Panc1 (cell line): ENCODE measurements at regions not wholly inside any gene's neighbourhood (a gene's known extent, or its start where the extent isn't known, plus 50 kb on each side); places are given as distances from the start of the nearest gene placed in this dataset.

Source experiments
- ATAC-seq: fragments of 200-7000 bp; cut with Tn5 transposase; 2 replicates; pipeline ENCODE4 v1.9.1; 2020; ENCODE audit warnings: mild to moderate bottlenecking, moderate library complexity
- BruUV-seq: library from RNA; stranded (reverse); fragments of 400-500 nt; replicated peaks from 2 replicates; lab custom pipeline; 2021; lab: Mats Ljungman, UMichigan
- CTCF ChIA-PET: fragments of 300-600 bp; sonication (Branson Sonifier 250); formaldehyde crosslinking; loops from one replicate; lab custom pipeline; 2022; ENCODE audit warnings: antibody characterized with exemption; lab: Charles Lee
- POLR2A ChIA-PET: fragments of 300-600 bp; sonication (Branson Sonifier 250); formaldehyde crosslinking; loops from one replicate; lab custom pipeline; 2022; ENCODE audit warnings: antibody characterized with exemption; lab: Charles Lee
- DNase-seq: peaks from one replicate; pipeline ENCODE4 v3.0.0-alpha.2; 2010; ENCODE audit warnings: low read depth, low spot score
- H3K27ac ChIP-seq: 2 replicates; pipeline ENCODE4 v1.5.1; 2011; ENCODE audit warnings: mild to moderate bottlenecking, low read length, inconsistent platforms
- H3K27me3 ChIP-seq: fragments of 200-500 bp; sonication (Bioruptor generic); 2 replicates; pipeline ENCODE4 v1.6.0; 2014; ENCODE audit warnings: low read length, inconsistent platforms; ENCODE audit not compliant: control insufficient read depth, insufficient read depth
- H3K36me3 ChIP-seq: fragments of 200-500 bp; sonication (Bioruptor generic); 2 replicates; pipeline ENCODE4 v1.5.1; 2014; ENCODE audit warnings: inconsistent platforms, mild to moderate bottlenecking, low read length, moderate library complexity; ENCODE audit not compliant: control insufficient read depth, insufficient read depth
- H3K4me1 ChIP-seq: 2 replicates; pipeline ENCODE4 v1.5.1; 2011; ENCODE audit warnings: inconsistent platforms, mild to moderate bottlenecking, low read length, moderate library complexity; ENCODE audit not compliant: control insufficient read depth, insufficient read depth
- H3K4me3 ChIP-seq, 2 experiments: 2 replicates each; pipeline ENCODE4 v1.5.1; 2011 to 2012; ENCODE audit warnings: low read depth in 2 of 2, low read length in 2 of 2, mild to moderate bottlenecking in 2 of 2, inconsistent platforms in 1 of 2, moderate library complexity in 1 of 2
- H3K9me3 ChIP-seq: fragments of 200-500 bp; sonication (Bioruptor generic); 2 replicates; pipeline ENCODE4 v1.5.1; 2014; ENCODE audit warnings: low read depth, mild to moderate bottlenecking, inconsistent platforms, low read length, moderate library complexity; ENCODE audit not compliant: control insufficient read depth, insufficient read depth
- POLR2AphosphoS5 ChIP-seq: IDR thresholded peaks from 2 replicates; pipeline ENCODE4 v1.6.1; 2012; ENCODE audit warnings: mild to moderate bottlenecking, low read depth, low read length, moderate library complexity
- SIN3A ChIP-seq: IDR thresholded peaks from 2 replicates; pipeline ENCODE4 v1.6.1; 2012; ENCODE audit warnings: low read depth, mild to moderate bottlenecking, low read length, moderate library complexity, borderline replicate concordance; ENCODE audit not compliant: insufficient read depth
- TCF7L2 ChIP-seq: IDR thresholded peaks from 2 replicates; pipeline ENCODE4 v1.6.1; 2011; ENCODE audit warnings: mild to moderate bottlenecking, low read depth, low read length, inconsistent platforms
- in situ Hi-C: cut with HindIII; loops from 2 replicates; pipeline ENCODE4 v1.10.0; 2016; ENCODE audit warnings: low sequenced_read_pairs, low pct_unique_long_range_greater_than_20kb
- intact Hi-C: fragments of 100-400 bp; cut with micrococcal nuclease; formaldehyde crosslinking; loops from one replicate; pipeline ENCODE4 v1.10.0; 2022; ENCODE audit not compliant: unreplicated experiment
- TF ChIP-seq, protein P1 (sequence below), 2 experiments: IDR thresholded peaks; 2 replicates each; pipeline ENCODE4 v1.6.1; 2011 to 2012; ENCODE audit warnings: low read depth in 2 of 2, control low read depth in 1 of 2, low read length in 1 of 2, mild to moderate bottlenecking in 1 of 2, moderate library complexity in 1 of 2; ENCODE audit not compliant: insufficient read depth in 1 of 2
- TF ChIP-seq, protein P2 (sequence below): fragments of 450-650 bp; IDR thresholded peaks from 2 replicates; pipeline ENCODE4 v1.5.1; 2017; ENCODE audit warnings: mild to moderate bottlenecking

DNA sequence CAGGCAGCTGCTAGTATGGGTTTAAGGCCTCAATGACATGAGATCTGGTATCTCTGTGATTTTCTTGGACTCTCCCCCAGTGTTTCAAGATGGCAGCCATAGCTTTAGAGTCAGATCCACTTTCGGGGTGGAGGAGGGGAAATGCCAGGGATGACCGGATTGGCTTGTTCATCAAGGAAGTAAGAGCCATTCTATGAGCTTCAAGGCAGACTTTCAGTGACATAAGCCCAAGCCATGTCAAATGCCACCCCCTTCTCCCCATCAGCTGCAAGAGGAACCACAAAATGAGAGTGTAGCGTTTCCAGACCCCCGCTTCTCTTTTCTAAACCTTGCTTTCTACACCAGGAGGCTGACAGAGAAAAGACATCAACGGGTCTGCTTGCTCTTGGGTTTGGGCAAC, 271.8 kb downstream of the PSAT1 start:
- Histone ChIP-seq H3K9me3 (no peaks in the 10 kb centered on the region), H3K36me3 (no peaks in the 10 kb centered on the region), H3K4me3 (no peak overlapping the region), H3K27me3 (no peaks in the 10 kb centered on the region), H3K27ac (no peak overlapping the region), H3K4me1 (no peaks in the 10 kb centered on the region)
- ATAC-seq (no peak), DNase-seq (no peak)
- TF ChIP-seq POLR2AphosphoS5 (no peak), TCF7L2 (no peak), SIN3A (no peak)
- TF ChIP-seq, protein P1, sequence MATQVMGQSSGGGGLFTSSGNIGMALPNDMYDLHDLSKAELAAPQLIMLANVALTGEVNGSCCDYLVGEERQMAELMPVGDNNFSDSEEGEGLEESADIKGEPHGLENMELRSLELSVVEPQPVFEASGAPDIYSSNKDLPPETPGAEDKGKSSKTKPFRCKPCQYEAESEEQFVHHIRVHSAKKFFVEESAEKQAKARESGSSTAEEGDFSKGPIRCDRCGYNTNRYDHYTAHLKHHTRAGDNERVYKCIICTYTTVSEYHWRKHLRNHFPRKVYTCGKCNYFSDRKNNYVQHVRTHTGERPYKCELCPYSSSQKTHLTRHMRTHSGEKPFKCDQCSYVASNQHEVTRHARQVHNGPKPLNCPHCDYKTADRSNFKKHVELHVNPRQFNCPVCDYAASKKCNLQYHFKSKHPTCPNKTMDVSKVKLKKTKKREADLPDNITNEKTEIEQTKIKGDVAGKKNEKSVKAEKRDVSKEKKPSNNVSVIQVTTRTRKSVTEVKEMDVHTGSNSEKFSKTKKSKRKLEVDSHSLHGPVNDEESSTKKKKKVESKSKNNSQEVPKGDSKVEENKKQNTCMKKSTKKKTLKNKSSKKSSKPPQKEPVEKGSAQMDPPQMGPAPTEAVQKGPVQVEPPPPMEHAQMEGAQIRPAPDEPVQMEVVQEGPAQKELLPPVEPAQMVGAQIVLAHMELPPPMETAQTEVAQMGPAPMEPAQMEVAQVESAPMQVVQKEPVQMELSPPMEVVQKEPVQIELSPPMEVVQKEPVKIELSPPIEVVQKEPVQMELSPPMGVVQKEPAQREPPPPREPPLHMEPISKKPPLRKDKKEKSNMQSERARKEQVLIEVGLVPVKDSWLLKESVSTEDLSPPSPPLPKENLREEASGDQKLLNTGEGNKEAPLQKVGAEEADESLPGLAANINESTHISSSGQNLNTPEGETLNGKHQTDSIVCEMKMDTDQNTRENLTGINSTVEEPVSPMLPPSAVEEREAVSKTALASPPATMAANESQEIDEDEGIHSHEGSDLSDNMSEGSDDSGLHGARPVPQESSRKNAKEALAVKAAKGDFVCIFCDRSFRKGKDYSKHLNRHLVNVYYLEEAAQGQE (IDR thresholded peaks at IDR 0.05; ENCODE audit: insufficient read depth in 1 of 2, low read depth in 2 of 2, low read length in 1 of 2): no peak
- TF ChIP-seq, protein P2, sequence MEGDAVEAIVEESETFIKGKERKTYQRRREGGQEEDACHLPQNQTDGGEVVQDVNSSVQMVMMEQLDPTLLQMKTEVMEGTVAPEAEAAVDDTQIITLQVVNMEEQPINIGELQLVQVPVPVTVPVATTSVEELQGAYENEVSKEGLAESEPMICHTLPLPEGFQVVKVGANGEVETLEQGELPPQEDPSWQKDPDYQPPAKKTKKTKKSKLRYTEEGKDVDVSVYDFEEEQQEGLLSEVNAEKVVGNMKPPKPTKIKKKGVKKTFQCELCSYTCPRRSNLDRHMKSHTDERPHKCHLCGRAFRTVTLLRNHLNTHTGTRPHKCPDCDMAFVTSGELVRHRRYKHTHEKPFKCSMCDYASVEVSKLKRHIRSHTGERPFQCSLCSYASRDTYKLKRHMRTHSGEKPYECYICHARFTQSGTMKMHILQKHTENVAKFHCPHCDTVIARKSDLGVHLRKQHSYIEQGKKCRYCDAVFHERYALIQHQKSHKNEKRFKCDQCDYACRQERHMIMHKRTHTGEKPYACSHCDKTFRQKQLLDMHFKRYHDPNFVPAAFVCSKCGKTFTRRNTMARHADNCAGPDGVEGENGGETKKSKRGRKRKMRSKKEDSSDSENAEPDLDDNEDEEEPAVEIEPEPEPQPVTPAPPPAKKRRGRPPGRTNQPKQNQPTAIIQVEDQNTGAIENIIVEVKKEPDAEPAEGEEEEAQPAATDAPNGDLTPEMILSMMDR: no peak
- in situ Hi-C loops (no loop called here), intact Hi-C loops (no loop called here)
- ChIA-PET CTCF (no interaction called here), POLR2A (no interaction called here)
- no TSS peak for BruUV-seq

DNA sequence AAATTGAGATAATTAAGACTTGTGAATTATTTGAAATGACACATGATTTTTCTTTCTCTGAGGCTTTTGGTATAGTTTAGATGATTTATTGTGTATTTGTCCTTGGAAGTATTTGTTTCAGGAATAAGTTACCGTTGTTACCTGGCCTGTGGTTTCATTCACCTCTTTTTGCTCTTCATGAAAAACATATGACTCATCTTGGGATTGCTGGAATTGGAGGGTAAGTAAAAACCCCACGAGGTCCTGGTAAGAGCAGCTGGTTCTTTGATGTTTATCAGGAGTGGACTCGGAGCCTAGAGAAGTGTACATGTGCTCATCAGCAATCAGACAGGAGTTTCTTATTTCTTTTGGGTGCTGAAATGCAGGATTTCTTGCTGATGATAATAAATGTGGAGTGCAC, 275.3 kb downstream of the PSAT1 start:
- no peak for ATAC-seq
- ChIA-PET POLR2A (no interaction called here), CTCF (no interaction called here)
- Histone ChIP-seq H3K36me3 (no peaks in the 10 kb centered on the region), H3K4me1 (no peaks in the 10 kb centered on the region), H3K27ac (no peak overlapping the region), H3K27me3 (no peaks in the 10 kb centered on the region), H3K9me3 (no peaks in the 10 kb centered on the region), H3K4me3 (no peak overlapping the region)
- intact Hi-C loops: no loop called here
- TF ChIP-seq TCF7L2: no peak
- TF ChIP-seq, protein P1 (IDR thresholded peaks at IDR 0.05; ENCODE audit: insufficient read depth in 1 of 2, low read depth in 2 of 2, low read length in 1 of 2): no peak
- TF ChIP-seq POLR2AphosphoS5: no peak
- TF ChIP-seq, protein P2: no peak
- TF ChIP-seq SIN3A: no peak
- BruUV-seq: no TSS peak
- in situ Hi-C loops: no loop called here
- no peak for DNase-seq
